ENCODE measurements at regions not wholly inside any gene's neighbourhood (a gene's known extent, or its start where the extent isn't known, plus 50 kb on each side); places are given as distances from the start of the nearest gene placed in this dataset.
"Not testable (repeated sequence)": the region's sequence is repeated elsewhere in the genome, so short reads cannot be mapped to it uniquely, and the experiment has no call there.

DNA sequence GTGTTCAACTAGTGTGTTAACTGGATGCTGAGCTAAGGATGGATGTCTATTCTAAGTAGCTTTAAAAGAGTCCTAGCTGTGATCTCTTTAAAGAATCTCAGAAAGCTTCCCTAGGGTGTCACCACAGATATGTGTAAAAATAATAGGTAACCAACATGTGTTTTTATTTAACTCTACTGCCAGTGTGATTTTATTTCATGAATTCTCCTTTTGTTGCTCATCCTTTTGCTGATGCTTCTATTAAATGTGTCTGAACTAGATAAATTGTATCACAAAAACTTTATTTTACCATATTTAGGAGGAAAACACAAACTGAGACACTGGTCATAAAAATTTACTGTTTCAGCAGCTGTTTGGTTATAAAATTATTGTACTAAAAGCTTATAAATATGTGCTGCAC, 809.4 kb upstream of the CITED2 start:
- no peak for DNase-seq (ENCODE audit: low spot score)
- intact Hi-C loops (cut with DNase I) = no loop called here

DNA sequence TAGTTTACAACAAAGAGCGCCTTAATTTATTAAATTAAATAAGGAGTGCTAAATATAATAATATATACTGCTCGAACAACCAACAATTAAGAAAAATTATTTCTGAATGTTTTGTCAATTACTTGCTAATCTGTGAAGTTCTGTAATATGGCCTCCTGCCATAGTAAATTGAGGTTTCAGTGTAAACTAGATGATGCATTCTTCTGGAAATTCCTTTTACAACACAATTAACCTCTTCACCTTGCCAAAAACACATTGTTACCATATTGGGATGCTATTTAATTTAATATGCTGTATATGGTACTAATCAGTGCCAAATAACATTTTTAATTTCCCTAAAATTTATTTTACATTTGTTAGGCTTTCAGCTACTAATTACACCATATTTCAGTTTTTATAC, 808.4 kb upstream of the CITED2 start:
- intact Hi-C loops (cut with DNase I) = no loop called here
- DNase-seq (ENCODE audit: low spot score) = no peak

DNA sequence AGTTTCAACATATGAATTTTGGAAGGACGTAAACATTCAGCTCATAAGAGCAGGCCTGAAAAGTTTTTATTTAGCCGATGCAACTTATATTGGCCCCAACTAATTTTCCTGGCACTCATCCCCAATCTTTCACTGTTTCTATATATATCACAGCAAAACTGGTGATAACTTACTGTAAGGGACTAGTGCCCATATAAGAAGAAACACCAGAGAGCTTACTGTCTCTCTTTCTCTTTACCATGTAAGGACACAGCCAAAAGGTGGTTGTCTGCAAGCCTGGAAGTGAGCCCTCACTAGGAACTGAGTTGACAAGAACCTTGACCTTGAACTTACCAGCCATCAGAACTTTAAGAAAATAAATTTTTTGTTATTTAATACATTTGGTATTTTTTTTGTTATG, 807.4 kb upstream of the CITED2 start:
- intact Hi-C loops (cut with DNase I) = no loop called here
- DNase-seq (ENCODE audit: low spot score) = no peak

DNA sequence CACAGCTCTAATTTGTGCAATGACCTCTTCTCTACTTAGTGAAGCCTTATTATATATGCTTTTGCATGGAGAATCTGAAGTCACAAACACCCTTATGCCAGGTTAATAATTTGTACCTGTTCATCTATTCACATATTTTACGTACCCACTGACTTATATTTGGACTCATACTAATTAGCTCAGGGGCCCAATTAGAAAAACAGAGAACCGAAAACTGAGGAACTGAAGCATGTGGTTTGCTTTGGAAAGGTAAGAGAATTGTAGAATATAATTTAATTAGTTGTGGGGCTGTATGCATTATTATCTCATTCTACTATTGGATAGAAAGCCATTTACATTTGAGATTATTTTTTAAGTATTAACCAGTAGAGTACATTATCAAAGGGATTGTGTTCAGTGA, 805.9 kb upstream of the CITED2 start:
- intact Hi-C loops (cut with DNase I) = no loop called here

DNA sequence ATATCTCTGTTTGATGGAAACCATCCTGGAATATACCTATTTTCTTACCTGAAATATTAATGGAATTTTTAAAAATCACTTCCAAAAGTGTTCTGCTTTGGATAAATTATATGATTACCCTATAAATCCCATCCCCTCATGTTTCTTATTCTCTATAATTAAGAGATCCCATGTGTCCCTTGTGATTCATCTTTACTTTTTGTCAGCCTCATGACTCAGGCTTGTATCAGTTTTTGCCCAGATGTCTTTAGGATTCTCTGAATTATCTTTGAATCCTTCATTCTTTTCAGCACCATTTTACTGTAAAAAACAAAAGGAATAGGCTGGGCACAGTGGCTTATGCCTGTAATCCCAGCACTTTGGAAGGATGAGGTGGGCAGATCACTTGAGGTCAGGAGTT, 804.5 kb upstream of the CITED2 start:
- intact Hi-C loops (cut with DNase I) = no loop called here
- DNase-seq (ENCODE audit: low spot score) = no peak

More for the DNA sequence above, 805.9 kb upstream of the CITED2 start:
- DNase-seq (ENCODE audit: low spot score) = no peak

DNA sequence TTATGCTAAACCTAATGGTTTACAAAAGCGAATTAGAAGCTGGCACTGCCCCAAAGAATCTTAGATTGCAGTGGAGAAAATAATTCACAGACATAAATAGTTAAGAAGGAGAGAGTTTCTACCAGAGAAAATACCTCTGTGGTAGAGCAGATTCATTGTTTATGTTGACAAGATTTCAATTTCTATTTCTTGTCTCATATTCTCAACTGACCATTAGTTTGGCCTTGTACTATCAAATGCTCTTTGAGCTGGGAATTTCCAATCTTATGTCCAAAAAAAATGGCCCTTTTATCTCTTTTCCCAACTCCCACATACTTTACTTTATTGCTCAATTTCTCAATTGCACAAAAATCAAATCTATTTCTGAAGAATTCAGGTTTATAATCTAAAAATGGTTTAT, 804.1 kb upstream of the CITED2 start:
- no peak for DNase-seq (ENCODE audit: low spot score)
- intact Hi-C loops (cut with DNase I) = no loop called here

DNA sequence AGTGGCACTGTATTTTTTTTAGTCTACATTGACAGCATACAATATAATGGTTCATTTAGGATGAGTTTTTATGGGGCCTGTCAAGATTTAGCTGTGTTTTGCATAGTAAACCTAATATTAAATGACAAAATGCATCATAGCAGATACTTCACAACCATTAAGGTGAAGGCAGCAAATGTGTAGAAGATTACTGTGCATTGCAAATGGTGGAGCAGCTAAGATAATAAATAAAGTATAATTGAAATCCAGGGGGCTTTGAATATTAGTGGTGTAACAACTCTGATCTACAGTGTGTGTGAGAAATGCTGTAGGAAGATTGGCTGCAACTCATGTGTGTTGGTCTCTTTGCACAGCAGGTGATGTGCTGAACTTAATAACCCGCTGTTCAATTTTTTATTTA, 801.9 kb upstream of the CITED2 start:
- intact Hi-C loops (cut with DNase I) = no loop called here

DNA sequence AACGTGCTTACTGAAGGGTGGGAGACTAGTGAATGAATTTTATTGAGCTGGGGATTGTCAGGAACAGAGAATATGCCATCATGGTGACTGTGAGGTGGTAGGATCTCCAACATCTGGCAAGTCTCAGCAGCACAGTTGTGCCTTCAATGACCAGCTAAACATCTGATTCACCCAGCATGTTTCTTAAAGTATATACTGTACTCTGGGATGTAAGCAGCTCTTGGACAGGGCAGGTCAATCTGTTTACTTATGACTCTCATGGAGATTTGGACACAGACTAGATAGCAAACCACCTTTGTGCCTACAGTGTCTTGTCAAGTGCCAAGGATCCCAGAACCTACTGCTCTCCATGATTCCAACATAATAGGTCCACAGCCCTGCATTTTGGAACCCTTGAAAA, 801.0 kb upstream of the CITED2 start:
- intact Hi-C loops (cut with DNase I) = no loop called here
- no peak for DNase-seq (ENCODE audit: low spot score)

More for the DNA sequence above, 801.9 kb upstream of the CITED2 start:
- DNase-seq (ENCODE audit: low spot score) = no peak

DNA sequence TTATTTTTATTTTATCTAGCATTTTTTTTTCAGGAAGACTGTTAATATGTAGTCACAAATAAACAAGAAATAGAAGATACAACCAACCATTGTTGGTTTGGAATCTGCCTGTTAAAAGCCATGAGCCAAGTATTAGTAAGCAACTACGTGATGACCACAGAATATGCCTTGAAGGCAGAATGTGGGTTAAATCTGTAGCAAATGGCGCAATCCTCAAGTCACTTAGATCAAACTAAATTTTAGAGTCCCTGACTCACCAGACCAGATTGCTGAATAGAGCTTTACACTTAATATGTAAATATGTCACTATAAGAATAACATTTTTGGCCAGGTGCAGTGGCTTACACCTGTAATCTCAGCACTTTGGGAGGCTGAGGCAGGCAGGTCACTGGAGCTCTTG, 800.1 kb upstream of the CITED2 start:
- no peak for DNase-seq (ENCODE audit: low spot score)

DNA sequence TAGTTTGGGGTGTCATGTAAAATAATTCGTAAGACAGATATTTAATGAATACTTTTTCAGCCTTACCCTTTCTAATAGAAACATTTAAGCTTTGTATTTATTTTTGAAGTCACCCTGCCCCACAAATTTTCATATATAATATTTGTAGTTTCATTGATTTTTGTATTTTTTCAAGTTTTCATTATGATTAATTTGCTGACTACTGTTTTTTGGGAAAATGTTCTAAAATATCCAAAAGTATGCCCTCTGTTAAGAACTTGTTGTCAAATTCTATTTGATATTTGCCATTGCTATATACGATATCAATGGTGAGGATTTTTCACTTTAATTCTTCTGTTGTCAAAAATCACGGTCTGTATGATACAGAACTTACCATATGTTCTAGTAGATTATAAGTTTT, 793.9 kb upstream of the CITED2 start:
- DNase-seq (ENCODE audit: low spot score) = no peak
- intact Hi-C loops (cut with DNase I) = no loop called here

More for the DNA sequence above, 800.1 kb upstream of the CITED2 start:
- intact Hi-C loops (cut with DNase I) = no loop called here

DNA sequence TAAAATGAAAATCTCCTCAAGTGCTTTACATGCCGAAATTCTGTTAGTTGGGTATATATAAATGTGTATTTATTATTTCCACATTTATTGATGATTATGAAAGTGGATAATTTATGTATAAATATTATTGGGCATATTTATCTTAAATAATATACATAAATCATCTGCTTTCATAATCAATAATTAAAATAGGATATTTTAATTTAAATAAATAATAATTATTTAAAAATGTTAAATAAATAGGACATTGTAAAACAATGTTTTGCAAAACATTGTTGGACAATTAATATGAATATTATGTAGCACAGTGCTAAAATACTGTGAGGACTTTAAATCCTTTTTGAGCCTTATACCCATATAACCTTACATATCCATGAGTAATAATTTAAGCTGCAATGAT, 786.5 kb upstream of the CITED2 start:
- intact Hi-C loops (cut with DNase I) = loop anchor here in 1 of 2 donors (5.0 kb wide), 1 partner anchor 159 kb away; no protein-coding TSS in a partner anchor
- no peak for DNase-seq (ENCODE audit: low spot score)

DNA sequence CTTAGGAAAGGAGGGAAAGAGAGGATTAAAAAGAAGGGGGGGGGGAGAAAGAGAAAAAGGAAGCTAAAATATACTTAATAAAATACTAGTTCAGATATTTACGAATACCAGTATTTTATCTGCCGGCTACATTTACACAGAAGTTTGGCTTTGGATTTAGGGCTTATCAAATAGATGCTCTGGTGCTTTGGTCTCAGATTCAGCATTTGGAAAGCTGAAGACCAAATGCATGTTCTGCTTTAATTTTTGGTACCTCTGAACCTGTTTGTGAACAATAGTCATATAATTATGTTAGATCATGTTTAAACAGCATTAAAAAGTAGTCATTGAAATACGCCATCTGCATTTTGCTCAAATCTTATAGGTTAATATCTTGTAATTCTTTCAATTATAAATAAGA, 786.0 kb upstream of the CITED2 start:
- intact Hi-C loops (cut with DNase I) = loop anchor here in 1 of 2 donors (5.0 kb wide), 1 partner anchor 158 kb away; no protein-coding TSS in a partner anchor
- DNase-seq (ENCODE audit: low spot score) = no peak

DNA sequence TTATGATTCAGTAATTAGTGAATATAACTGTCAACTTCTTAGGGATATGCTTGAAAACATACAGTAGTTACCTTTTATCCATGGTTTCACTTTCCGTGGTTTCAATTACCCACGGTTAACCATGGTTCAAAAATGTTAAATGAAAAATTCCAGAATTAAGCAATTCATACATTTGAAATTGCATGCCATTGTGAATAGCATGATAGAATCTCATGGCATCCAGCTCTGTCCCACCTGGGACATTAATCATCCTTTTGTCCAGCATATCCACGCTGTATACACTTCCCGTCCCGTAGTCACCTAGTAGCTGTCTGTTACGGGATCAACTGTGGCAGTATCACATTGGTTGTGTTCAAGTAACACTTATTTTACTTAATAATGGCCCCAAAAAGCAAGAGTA, 781.7 kb upstream of the CITED2 start:
- intact Hi-C loops (cut with DNase I) = no loop called here

DNA sequence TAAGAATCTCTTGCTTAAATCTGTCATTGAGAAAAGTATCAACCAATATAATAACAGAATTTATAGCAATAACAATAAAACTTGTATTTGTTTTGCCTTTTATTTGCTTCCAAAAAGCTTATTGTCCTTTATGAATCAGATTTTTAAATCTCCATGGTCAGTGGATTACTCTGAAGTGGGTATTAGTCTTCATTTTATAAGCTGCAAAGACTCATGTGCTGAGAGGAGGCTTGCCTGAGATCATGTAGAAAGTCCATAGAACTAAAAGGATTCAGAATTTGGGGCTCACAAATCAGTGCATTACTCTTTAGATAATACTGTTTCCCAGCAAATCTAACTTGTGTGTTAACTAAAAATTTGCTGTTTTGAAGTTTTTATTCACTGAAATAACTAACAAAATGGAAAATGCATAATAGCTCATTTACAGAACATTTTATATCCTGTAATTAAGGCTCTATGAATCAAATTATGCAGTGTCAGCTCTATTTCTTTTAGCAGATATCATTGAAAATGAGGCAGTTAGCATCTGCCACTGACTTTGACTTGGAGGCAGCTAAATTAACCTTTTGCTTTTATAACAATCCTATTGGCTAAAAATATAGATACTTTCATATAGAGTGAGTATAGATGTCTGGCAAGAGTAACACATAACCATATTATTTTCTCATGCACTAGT, 781.1 kb upstream of the CITED2 start:
- no peak for DNase-seq (ENCODE audit: low spot score)
- intact Hi-C loops (cut with DNase I) = no loop called here

More for the DNA sequence above, 781.7 kb upstream of the CITED2 start:
- DNase-seq (ENCODE audit: low spot score) = no peak

DNA sequence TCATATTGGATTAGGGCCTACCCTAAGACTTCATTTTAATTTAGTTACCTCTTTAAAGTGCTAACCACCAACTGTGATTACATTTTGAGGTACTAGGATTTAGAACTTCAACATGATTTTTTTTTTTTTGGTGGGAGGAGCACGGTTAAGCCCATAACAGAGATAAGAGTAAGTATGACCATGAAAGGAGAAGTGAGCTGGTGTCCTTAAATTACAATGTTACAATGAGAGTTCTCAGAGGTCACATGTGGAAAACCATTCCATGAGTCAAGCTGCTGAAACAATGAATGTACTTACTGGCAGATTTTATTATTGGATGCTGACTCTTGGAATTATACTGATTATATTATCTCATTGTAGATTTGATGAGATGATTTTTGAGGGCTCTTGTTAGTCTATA, 779.3 kb upstream of the CITED2 start:
- intact Hi-C loops (cut with DNase I) = no loop called here
- no peak for DNase-seq (ENCODE audit: low spot score)

DNA sequence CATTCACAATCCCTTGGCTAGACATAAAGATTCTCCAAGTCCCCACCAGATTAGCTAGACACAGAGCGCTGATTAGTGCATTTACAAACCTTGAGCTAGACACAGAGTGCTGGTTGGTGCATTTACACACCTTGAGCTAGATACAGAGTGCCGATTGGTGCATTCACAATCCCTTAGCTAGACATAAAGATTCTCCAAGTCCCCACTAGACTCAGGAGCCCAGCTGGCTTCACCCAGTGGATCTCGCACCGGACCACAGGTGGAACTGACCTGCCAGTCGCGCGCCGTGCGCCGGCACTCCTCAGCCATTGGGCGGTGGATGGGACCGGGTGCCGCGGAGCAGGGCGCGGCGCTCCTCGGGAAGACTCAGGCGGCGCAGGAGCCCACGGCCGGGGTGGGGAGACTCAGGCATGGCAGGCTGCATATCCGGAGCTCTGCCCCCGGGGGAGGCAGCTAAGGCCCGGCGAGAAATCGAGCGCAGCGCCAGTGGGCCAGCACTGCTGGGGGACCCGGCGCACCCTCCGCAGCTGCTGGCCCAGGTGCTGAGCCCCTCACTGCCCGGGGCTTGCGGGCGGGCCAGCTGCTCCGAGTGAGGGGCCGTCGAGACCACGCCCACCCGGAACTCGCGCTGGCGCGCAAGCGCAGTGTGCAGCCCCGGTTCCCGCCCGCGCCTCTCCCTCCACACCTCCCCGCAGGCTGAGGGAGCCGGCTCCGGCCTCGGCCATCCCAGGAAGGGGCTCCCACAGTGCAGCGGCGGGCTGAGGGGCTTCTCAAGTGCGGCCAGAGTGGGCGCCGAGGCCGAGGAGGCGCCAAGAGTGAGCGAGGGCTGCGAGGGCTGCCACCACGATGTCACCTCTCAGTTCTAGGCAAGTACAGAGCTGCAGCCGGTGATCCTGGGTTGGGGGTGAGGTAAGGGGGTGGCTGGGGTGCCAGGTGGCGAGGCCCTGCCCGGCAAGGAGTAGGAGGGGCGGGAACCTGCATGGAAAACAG, 773.7 kb upstream of the CITED2 start:
- DNase-seq (ENCODE audit: low spot score); intact Hi-C loops (cut with DNase I): not testable (repeated sequence)

DNA sequence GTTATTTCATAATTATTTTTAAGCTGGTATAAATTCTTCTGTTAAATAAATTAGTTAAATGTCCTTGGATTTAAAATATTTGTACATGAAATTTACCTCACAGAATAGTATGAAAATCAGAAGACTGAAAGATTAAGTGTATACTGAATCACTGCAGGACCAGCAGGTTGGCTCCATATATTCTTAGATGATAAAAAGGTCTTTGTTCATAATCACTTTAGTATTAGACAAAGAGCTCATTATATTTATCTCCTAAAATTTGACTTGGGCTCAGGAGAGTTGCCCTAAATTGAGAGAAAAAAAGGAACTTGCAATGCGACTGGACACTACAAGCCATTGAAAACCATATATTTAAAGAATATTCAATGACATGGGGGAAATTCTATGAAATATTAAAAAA, 766.4 kb upstream of the CITED2 start:
- DNase-seq (ENCODE audit: low spot score) = no peak
- intact Hi-C loops (cut with DNase I) = no loop called here

DNA sequence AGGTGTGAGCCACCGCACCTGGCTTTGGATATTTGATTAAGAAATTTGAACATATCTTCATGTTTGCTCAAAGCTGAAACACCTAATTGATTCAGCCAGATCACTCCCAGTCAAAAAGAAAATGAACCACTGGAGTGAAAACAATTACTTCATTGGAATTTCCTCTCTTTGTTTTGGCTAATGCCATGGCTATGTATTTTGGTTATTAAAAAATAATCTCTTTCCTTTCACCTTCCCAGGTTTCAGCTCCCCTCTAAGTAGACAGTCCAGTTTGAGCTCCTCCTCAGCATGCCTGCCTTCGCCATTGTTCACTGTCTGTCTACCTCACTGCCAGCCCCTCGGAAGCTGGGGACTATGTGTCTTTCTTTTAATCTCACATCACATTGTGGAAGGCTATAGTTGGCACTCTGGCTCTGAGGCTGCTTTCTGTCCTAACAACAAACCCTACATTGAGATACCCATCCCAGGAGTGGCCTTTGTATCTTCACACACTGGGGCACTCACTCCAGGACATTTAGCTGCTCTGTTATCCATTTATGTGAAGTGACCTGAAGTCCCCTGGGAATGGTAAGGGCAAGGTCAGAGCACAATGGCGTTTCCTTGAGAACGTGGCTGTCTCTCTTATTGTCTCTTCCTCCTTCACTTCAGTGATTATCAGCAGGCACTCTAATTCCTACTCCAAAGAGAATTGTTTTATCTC, 764.0 kb upstream of the CITED2 start:
- intact Hi-C loops (cut with DNase I) = no loop called here
- DNase-seq (ENCODE audit: low spot score) = no peak

DNA sequence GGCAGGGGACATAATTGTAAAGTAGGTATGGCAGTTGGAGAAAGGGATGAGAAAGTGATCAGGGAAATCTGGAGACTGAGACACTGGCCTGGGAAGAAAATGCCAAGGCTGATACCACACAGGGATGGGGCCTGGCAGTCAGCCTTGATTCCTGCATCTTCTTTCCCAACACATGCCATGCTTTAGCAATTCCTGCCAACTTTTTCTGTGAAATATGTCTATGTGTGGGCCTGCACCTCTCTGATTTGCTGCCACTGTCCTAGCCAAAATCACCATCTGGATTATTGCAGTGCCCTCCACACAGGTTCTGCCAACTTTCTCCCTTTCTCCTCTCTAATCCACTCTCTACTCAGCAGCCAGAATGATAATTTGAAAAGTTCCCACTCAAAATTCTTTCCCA, 759.8 kb upstream of the CITED2 start:
- intact Hi-C loops (cut with DNase I) = no loop called here
- DNase-seq (ENCODE audit: low spot score) = no peak

DNA sequence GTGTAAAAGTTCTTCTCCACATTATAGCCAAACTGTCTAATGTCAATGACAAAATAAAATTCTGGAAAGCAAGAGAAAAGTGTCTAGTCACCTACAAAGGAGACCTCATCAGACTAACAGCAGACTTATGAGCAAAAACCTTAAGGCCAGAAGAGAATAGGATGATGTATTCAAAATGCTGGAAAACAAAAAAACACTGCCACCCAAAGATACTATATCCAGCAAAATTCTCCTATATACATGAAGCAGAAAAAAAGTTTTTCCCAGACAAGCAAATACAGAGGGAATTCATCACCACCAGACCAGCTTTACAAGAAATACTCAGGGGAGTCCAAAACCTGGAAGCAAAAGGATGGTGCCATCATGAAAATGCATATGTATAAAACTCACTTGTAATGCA, 755.6 kb upstream of the CITED2 start:
- DNase-seq (ENCODE audit: low spot score) = no peak
- intact Hi-C loops (cut with DNase I) = no loop called here
